Fibroblast of skin of abdomen (primary cell): ENCODE measurements at regions not wholly inside any gene's neighbourhood (a gene's known extent, or its start where the extent isn't known, plus 50 kb on each side); places are given as distances from the start of the nearest gene placed in this dataset.
"Not testable (repeated sequence)": the region's sequence is repeated elsewhere in the genome, so short reads cannot be mapped to it uniquely, and the experiment has no call there.

Source experiments
- DNase-seq: peaks from one replicate; pipeline ENCODE4 v3.0.0-alpha.2; 2013

GRCh38 chr4:3645711-3646679, 113.8 kb upstream of the LRPAP1 start:
- DNase-seq, result no peak

- no peak for DNase-seq
Observed at GRCh38 chr4:3644849-3645627, 112.8 kb upstream of the LRPAP1 start.

- no peak for DNase-seq
Observed at GRCh38 chr4:3643518-3644433, 111.6 kb upstream of the LRPAP1 start.

DNA sequence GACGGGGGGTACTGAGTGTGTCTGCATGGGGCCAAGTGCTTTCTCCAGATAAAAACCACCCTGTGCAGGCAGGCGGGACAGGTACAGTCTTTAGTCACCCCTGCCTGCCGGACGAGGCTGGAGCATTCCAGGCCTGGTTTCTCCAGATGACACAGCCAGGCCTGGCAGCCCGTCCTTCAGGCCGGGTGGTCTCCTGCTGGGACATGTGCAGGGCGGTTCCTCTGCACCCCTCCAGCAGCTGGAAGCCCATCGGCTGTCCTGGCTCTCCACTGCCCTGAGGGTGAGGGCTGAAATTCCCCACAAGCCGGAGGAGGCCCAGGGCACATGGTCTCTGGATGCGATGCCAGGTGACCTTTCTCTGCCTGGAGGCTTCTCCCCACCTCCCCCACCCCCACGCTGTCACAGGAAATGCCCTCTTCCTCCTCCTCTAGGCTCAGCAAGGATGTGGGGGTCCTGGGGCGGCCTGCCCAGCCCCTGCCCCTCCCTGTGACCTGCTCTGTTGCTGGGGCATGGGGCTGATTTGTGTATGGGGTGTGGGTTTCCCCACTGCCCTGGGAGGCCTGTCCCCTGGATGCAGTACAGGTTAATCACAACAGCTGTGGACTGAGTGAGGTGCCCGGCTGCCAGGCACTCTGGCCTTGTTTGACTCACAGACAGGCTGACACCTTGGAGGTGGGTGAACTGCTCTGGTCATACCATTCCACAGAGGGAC, 110.7 kb upstream of the LRPAP1 start:
- no peak for DNase-seq

DNA sequence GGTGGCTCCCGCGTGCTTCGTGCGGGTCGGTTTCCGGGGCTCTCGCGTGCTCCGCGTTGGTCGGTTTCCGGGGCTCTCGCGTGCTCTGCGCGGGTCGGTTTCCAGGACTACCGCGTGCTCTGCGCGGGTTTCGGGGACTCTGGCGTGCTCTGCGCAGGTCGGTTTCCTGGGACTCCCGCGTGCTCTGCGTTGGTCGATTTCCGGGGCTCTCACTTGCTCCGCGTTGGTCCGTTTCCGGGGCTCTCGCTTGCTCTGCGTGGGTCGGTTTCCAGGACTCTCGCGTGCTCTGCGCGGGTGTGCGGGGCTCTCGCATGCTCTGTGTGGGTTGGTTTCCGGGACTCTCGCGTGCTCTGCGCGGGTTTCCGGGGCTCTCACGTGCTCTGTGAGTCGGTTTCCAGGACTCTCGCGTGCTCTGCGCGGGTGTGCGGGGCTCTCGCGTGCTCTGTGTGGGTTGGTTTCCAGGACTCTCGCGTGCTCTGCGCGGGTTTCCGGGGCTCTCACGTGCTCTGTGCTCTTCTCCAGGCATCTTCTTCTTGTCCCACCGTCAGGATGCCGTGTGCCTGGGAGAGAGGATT, 109.9 kb upstream of the LRPAP1 start:
- DNase-seq, result no peak

DNA sequence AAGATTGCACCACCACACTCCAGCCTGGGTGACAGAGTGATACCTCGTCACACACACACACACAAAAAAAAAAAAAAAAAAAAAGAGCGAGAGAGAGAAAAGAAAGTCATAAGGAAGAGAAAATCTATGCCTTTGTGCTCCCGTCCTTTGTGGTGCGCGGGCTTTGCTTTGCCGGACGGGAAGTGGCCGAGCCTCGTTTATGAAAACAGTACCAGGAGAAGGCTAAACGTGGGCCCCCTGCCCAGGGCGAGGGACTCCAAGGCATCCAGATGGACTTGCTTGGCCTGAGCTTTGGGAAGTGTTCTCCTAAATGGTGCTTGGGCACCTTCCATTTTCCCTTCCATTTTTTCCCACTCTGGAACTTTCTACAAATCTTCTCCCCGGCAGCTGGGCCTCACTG, 109.3 kb upstream of the LRPAP1 start:
- DNase-seq, result no peak

DNA sequence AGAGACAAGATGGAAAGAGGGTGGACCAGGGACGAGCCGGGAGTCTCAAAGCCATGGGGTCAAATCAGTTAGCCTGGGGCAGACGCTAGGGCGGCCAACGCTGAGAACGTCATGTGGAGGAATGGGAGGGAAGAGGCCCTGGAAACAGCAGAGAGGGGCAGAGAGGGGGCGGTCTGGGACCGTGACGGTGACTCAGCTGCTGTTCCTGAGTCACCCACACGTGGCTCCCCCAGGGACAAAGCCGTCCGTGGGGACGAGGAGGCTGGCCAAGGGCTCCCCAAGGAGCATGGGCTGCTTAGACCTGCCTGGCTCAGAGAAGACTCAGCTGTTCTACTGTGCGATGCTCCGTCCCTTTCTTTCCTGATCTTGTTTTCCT, 108.4 kb upstream of the LRPAP1 start:
- DNase-seq, result no peak

DNA sequence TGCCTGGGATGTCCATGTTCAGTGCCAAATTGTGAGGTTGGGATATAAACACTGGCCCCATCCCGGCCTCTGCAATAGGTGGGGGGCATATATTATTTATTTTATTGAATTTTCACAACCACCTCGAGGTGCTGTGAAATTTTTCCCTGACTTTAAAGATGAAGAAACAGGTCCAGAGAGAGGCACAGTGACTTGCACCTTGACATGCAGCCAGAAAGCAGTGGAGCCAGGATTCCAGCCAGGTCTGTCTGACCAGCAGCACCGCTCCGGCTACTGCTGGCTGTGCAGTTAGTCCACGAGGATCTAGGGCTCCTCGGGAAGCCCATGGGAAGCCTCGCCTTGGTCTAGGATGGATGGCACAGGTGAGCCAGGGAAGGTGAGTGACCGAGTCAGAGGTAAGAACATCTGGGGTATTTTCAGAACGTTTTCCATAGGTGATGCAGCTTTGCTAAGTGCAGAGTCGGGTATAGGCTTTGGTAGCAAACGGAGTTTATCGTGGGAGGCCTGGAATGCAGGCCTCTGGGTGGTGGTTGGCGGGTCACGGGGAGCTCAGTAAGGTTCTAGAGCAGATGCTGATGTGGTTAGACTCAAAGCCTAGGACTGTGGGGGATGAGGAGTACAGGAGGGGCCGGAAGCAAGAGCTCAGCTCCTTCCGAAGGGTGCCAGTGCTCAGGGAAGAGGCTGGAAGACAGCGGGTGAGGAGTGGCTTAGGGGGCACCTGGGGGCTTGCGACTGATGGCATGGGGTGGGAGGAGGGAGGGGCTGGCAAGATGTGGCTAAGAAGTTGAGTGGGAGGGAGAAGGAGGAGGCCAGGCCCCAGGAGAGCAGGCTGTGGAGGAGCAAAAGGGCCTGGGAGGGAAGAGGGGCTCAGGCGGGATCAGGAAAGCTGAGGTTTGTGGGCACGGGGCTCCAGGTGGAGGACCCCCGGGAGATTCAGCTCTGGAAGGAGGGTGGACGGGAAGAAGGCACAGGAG, 107.7 kb upstream of the LRPAP1 start:
- DNase-seq, result no peak

DNA sequence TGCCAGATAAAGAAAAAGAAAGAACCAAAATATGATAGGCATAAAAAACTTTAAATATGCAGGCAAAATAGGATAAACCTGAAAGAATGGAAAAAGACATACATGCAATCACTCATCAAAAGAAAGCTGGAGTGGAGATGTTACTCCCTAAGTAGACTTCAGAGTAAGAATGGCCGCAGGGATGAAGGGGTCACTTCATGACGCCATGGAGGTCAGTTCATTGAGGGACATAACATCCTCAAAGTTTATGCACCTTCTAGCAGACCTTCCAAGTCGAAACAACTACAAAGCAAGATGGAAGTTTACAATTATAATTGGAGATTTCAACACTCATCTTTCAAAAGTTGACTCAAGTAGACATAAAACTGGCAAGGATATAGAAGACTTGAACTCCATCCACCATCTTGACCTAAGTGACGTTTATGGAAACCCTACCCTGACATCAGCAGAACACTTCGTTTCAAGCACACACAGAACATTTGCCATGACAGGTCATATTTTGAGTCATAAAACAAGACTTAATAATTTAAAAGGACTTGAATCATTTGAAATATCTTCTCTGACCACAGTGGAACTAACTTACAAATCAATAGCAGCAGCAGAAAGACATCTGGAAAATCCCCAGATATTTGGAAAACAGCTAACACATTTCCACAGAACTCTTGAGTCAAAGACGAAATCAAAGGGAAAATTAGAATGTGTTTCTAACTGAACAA, 106.0 kb upstream of the LRPAP1 start:
- DNase-seq, result no peak

DNA sequence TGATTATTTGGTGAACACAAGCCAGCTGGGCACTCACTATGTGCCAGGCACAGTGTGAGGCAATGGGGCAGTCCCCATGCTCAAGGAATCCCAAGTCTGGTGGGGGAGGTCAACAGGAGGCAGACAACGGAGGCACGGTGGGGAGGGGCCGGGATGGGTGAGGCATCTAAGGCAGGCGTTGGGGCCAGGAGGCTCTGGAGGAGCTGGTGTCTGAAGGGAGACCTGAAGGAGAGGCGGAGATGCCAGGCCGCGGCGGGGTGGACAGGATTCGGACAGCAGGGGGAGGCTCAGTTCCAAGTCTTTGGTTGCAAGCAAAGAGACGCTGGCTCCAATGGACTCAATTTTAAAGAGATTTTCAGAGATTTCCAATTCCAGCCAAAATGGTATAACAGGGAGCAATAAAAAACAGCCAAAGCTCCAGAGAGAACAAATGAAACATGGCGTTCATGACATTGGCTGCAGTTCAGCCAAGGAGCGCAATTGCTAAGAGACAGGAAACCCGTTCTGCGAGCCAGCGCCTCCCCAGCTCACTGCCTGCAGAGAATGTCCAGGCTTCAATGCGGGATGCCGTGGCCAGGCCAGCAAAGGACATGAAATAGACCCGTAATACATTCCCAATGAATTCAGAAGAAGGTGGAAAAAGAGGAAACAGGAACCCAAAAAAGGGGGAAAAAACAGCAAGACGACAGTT, 105.2 kb upstream of the LRPAP1 start:
- DNase-seq, result no peak

- no peak for DNase-seq
Observed at GRCh38 chr4:3636646-3637320, 104.6 kb upstream of the LRPAP1 start.

GRCh38 chr4:3636020-3636419, 103.8 kb upstream of the LRPAP1 start:
- not testable (repeated sequence) for DNase-seq

DNA sequence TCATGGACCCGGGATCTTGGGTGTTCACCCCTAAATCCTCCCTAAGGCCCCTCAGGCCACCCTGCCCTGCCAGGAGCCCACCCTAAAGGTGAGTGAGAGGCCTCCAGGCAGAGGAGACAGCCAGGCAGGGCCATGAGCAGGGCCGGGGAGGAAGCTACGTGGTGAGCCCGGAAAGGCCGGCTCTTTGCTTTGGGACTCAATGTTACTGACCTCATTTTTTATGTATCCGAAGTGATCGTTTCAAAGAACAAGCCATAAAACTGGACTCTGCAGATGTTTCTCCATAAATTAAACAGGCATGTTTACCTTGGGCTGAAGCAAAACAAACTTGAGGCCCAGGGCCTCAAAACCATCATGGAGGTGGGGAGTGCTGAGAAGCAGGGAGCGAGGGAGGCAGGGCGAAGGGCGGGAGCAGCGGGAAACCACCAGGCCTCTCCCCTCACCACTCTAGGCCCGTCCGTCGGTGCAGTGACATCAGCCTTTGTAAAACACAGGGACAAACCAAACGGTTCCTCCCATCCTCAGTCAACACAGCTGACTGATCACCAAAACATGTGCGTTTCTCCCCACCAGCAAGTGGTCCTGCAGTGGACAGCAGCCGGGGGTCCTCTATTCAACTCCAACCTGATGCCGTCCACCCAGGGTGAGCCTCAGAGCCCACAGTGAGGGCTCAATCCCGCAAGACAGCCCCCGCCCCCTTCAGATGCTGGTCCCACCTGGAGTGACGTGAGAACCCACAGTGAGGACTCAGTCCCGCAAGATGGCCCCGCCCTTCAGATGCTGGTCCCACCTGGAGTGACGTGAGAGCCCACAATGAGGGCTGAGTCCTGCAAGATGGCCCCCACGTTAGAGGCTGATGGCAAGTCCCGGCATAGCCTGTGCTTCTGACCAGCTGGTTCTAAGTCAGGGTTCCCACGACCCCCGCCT, 102.9 kb upstream of the LRPAP1 start:
- DNase-seq, result no peak

GRCh38 chr4:3634281-3634857, 102.1 kb upstream of the LRPAP1 start:
- no peak for DNase-seq

- DNase-seq, result not testable (repeated sequence)
Observed at GRCh38 chr4:3633277-3633676, 101.1 kb upstream of the LRPAP1 start.

DNA sequence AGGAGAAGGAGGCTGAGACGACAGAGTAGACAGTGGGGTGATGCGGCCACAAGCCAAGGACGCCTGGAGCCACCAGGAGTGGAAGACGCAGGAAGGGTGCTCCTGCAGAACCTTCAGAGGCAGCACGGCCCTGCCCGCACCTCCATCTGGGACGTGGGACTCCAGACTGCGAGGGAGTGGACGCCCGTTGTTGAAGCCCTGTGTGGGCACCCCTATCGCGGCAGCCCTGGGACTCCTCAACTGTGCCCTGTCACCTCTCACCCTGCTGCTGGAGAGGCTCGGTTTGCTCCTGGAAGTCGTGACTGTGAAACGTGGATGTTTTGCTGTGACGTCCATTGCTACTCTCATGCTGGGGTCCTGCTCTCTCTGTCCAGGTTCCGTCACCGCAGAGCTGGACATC, 100.6 kb upstream of the LRPAP1 start:
- not testable (repeated sequence) for DNase-seq
